ENCODE measurements at regions not wholly inside any gene's neighbourhood (a gene's known extent, or its start where the extent isn't known, plus 50 kb on each side); places are given as distances from the start of the nearest gene placed in this dataset.

- Histone ChIP-seq H3K9me3 (peaks cover 0 to 29% (median 17%) of the 10 kb centered on the region in 8 donors), H3K27me3 (replicated peaks in 1 of 7) (peaks cover 0 to 59% (median 31%) of the 10 kb centered on the region in 7 donors), H3K4me1 (peaks cover 0 to 21% (median 11%) of the 10 kb centered on the region in 6 donors), H3K4me3 (no peak overlapping the region), H3K36me3 (no peaks in the 10 kb centered on the region), H3K27ac (no peak overlapping the region)
- no peak for TF ChIP-seq POLR2A (IDR thresholded peaks at IDR 0.05)
- TF ChIP-seq, protein P1, sequence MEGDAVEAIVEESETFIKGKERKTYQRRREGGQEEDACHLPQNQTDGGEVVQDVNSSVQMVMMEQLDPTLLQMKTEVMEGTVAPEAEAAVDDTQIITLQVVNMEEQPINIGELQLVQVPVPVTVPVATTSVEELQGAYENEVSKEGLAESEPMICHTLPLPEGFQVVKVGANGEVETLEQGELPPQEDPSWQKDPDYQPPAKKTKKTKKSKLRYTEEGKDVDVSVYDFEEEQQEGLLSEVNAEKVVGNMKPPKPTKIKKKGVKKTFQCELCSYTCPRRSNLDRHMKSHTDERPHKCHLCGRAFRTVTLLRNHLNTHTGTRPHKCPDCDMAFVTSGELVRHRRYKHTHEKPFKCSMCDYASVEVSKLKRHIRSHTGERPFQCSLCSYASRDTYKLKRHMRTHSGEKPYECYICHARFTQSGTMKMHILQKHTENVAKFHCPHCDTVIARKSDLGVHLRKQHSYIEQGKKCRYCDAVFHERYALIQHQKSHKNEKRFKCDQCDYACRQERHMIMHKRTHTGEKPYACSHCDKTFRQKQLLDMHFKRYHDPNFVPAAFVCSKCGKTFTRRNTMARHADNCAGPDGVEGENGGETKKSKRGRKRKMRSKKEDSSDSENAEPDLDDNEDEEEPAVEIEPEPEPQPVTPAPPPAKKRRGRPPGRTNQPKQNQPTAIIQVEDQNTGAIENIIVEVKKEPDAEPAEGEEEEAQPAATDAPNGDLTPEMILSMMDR (IDR thresholded peaks at IDR 0.05 in 8 of 11, conservative IDR thresholded peaks at IDR 0.05 in 3 of 11): no peak
- TF ChIP-seq POLR2AphosphoS5 (IDR thresholded peaks at IDR 0.05): no peak
- no peak for DNase-seq
- intact Hi-C loops (cut with DNase I; ENCODE audit: low total_unique reads): no loop called here
- 77 to 85% (median 83%) methylated on average over 8 of the region's 8 CpGs for WGBS, 5 donors
Observed at GRCh38 chr9:93830012-93830596, 125.1 kb downstream of the BARX1 start.

GRCh38 chr9:93829271-93830011 is 125.7 kb downstream of the BARX1 start:
- H3K9me3 ChIP-seq: peaks cover 0 to 23% (median 12%) of the 10 kb centered on the region in 8 donors
- TF ChIP-seq POLR2A (IDR thresholded peaks at IDR 0.05): no peak
- TF ChIP-seq POLR2AphosphoS5 (IDR thresholded peaks at IDR 0.05): no peak
- TF ChIP-seq, protein P1 (IDR thresholded peaks at IDR 0.05 in 8 of 11, conservative IDR thresholded peaks at IDR 0.05 in 3 of 11): no peak
- intact Hi-C loops (cut with DNase I; ENCODE audit: low total_unique reads): no loop called here
- H3K4me1 ChIP-seq: peaks cover 0 to 21% (median 11%) of the 10 kb centered on the region in 6 donors
- no peaks in the 10 kb centered on the region for H3K36me3 ChIP-seq
- no peak overlapping the region for H3K4me3 ChIP-seq
- 78 to 85% (median 81%) methylated on average over 13 to 15 of the region's 15 CpGs for WGBS, 5 donors
- H3K27me3 ChIP-seq (replicated peaks in 1 of 7): peaks cover 0 to 66% (median 31%) of the 10 kb centered on the region in 7 donors
- H3K27ac ChIP-seq: no peak overlapping the region
- DNase-seq: no peak

GRCh38 chr9:93828331-93829097 is 126.6 kb downstream of the BARX1 start:
- 78 to 85% (median 82%) methylated on average over 10 to 13 of the region's 13 CpGs for WGBS, 5 donors
- intact Hi-C loops (cut with DNase I; ENCODE audit: low total_unique reads): no loop called here

More at GRCh38 chr9:93828331-93829097, 126.6 kb downstream of the BARX1 start:
- no peak for DNase-seq
- Histone ChIP-seq H3K36me3 (no peaks in the 10 kb centered on the region), H3K27me3 (replicated peaks in 1 of 7) (peaks cover 0 to 75% (median 31%) of the 10 kb centered on the region in 7 donors), H3K27ac (no peak overlapping the region), H3K4me3 (no peak overlapping the region), H3K9me3 (peaks cover 0 to 15% (median 7%) of the 10 kb centered on the region in 8 donors), H3K4me1 (peaks cover 0 to 21% (median 11%) of the 10 kb centered on the region in 6 donors)
- TF ChIP-seq POLR2A (IDR thresholded peaks at IDR 0.05) (no peak), POLR2AphosphoS5 (IDR thresholded peaks at IDR 0.05) (no peak)
- TF ChIP-seq, protein P1 (IDR thresholded peaks at IDR 0.05 in 8 of 11, conservative IDR thresholded peaks at IDR 0.05 in 3 of 11): no peak

All from spleen (tissue), 11 donors.